Left kidney (tissue), 1 donor: ENCODE measurements at regions not wholly inside any gene's neighbourhood (a gene's known extent, or its start where the extent isn't known, plus 50 kb on each side); places are given as distances from the start of the nearest gene placed in this dataset.

Source experiments
- DNase-seq: peaks from one replicate; pipeline ENCODE4 v3.0.0-alpha.2; 2013

- no peak for DNase-seq
Measured at GRCh38 chr7:23973264-23973663, 263.2 kb downstream of the STK31 start.

- DNase-seq = no peak
Measured at GRCh38 chr7:23980081-23980480, 270.1 kb downstream of the STK31 start.

- DNase-seq = no peak
Measured at GRCh38 chr7:23981314-23981713, 271.3 kb downstream of the STK31 start.

GRCh38 chr7:23981758-23982157 is 271.7 kb downstream of the STK31 start:
- no peak for DNase-seq

DNA sequence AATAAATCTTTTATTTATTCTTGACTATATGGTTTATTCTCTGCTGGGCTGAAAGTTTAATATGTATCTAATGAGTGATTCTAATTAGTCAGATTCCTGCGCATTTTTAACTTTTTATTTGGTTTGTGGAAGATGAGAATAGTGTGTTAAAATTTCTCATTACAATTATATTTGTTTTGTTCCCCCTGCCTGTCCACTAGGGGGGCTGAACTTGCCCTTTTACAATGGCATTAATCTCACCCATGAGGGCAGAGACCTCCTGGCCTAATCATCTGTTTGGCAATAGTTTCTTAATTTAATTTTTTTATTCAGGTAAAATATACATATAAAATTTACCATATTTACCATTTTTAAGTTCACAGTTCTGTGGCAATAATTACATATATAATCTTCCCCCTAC is 278.5 kb upstream of the NPY start:
- no peak for DNase-seq

DNA sequence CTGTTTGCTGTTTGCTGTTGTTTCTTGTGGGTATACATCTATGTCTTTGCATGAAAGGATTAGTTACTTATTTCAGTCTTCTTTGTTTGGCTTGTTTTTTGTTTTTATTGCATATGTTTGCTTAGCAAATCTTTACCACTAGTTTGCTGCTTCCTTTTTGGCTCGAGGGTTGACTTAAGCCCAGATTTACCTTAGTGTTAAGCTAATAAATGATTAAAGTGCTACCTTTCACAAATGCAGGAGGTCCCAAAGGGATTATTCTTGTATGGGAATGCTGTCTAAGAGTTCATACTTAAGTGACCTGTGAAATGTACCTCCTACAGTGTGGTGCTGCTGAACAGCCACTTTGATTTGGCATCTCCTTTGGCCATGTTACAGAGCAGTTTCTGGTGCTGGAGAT is 273.5 kb upstream of the NPY start:
- no peak for DNase-seq

GRCh38 chr7:24017519-24017918 is 266.5 kb upstream of the NPY start:
- DNase-seq = no peak

GRCh38 chr7:24018331-24018730 is 265.7 kb upstream of the NPY start:
- no peak for DNase-seq

DNA sequence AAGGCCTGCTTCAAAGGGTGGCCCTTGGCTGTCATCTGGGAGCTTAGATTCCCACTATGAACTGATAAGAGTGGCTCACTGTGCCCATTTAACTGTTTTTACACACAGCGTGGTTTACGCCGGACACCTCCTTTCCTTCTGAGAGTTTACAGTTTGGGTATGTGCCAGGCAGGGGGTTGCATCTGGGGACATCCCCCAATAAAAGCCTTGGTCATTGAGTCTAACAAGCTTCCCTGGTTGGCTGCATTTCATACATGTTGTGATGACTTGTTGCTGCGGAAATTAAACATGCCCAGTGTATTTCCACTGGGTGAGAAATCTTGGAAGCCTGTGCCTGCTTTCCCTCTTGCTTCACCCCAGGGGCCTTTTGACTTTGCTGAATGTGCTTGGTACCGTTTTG is 264.1 kb upstream of the NPY start:
- DNase-seq = no peak

DNA sequence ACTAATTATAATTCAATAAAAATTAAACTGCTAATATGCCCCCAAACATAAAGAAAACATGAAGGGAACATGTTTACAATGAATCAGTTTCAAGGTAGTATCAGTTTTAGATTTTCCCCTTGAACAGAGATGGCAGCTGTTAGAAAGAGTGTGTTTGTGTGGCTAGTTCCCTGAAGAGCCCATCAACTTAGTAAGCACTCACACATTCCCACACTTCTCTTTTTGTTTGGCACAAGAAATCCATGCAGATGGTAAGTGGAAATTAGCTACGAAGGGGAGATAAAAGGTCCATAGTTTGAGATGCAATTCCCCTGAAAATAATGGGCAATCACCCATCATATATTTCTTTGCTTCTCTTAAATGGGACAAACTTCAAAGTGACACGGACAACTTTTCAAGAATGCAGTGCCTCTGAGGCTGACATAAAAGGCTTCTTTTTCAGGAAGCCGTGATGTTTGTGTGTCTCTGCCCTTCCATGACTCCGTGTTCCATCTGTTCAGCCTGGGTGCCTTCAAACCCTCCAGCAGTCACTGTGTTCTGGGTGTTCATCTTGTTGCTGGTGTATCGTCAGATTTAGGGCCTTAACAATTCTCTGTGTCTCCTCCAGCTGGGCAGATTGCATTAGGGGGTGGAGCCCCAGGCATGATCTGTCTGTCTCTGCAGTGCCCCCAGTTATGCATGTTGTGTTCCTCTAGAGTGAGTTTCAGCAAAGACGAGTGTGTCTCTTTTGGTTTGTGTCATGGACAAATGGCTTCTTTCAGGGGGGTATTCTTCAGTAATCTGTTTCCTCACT is 259.5 kb upstream of the NPY start:
- DNase-seq = peak; percentile 5

DNA sequence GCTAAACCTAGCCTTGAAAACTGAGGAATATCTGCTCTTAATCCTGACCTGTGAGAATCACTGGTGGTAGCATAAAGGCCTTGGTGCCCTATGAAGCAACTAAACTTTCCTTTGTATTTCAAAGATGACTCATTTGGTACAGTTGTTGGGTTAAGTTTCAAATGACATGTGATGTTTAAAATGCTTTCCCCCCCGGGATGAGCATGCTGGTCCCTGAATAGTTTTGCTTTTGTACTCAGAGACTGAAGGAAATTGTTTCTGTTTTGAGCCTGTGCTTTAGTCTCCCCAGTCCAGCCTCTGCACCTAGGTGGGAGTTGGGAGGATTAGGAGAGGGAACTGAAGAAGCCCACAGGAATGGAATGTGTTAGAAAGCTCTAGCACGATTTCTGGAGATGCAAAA is 258.9 kb upstream of the NPY start:
- no peak for DNase-seq

GRCh38 chr7:24025765-24026164 is 258.2 kb upstream of the NPY start:
- no peak for DNase-seq

GRCh38 chr7:24026351-24026750 is 257.6 kb upstream of the NPY start:
- no peak for DNase-seq

GRCh38 chr7:24029068-24029467 is 254.9 kb upstream of the NPY start:
- no peak for DNase-seq

- DNase-seq = no peak
Measured at GRCh38 chr7:24034251-24034650, 249.7 kb upstream of the NPY start.

GRCh38 chr7:24035366-24036032 is 248.5 kb upstream of the NPY start:
- no peak for DNase-seq

GRCh38 chr7:24036033-24036412 is 248.0 kb upstream of the NPY start:
- no peak for DNase-seq

GRCh38 chr7:24038993-24039392 is 245.0 kb upstream of the NPY start:
- DNase-seq = no peak

DNA sequence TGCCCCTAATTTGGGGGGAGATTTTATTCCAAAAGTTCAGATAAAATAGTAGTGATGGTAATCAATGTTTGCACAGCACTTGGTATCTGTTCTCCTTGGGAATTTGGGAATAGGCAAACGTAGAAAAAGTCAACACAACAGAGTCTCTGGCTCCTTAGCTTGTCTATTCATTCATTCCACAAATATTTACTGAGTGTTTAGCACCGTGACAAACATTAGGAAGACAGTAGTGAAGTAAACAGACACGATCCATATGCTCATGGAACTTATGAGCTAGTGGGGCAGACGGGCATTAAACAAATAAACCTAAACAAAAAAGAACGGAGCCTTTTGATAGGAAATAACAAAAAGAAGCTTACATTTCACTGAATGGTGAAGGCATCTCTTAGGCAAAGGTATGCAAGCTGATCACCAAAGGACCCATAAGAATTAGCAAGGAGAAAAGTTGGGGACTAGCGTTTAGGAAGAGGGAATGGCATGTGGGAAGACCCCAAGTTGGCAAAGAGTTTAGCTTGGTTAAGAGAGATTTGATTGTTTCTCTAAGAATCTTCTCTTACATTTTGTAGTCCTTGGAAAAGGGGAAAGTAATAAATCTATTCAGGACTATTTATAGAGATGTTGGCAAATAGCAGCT is 243.9 kb upstream of the NPY start:
- no peak for DNase-seq

GRCh38 chr7:24042028-24042427 is 242.0 kb upstream of the NPY start:
- no peak for DNase-seq

DNA sequence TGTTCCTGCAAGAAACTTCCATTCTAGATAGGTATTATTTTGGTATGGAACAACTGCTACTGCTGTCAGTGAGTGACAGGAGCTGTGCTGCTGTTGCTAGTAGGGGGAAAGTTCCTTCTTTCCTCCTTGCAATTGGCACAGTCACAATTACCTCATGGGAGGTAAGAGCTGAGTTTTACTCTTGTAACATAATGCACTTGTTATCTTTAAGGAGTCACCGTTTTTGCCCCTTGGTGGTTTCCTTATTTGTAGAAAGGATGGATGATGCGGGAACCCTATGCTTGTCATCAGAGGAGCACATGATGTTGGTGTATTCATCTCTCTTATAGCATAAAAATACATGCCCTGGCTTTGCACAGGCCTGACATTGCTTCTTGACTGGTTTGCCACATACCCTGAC is 234.7 kb upstream of the NPY start:
- DNase-seq = no peak

GRCh38 chr7:24050991-24051560 is 232.9 kb upstream of the NPY start:
- DNase-seq = no peak

DNA sequence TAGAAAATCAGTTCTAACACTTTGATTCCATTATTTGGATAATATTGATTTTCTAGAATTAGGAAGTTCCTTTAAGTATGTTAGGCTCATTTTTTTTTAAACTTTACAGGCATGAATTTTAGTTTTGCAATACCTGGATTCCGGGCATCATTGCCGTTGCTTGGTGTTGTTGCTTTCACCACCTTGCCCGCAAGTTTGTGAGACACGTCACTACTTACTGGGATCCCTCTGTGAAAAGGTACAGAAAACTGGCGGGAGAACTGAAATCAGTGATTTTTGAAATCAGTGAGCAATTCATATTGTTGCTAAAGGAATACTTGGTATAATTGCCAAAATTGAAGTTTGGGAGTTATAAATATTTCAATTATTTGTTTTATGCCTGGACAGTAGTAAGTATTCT is 232.3 kb upstream of the NPY start:
- DNase-seq = no peak
